NCI-H1417 treated with DMSO at 0.1 percent for 48 hours (cell line): ENCODE measurements at regions not wholly inside any gene's neighbourhood (a gene's known extent, or its start where the extent isn't known, plus 50 kb on each side); places are given as distances from the start of the nearest gene placed in this dataset.

ENCODE experiments used
- DNase-seq: peaks from one replicate; lab custom pipeline; 2025; lab: John Stamatoyannopoulos, UW

- no peak for DNase-seq
These were observed 58.3 kb downstream of the TRIML1 start for GRCh38 chr4:188197566-188197965.

GRCh38 chr4:188198982-188199792 is 59.9 kb downstream of the TRIML1 start:
- DNase-seq: no peak

GRCh38 chr4:188201851-188202250 is 62.6 kb downstream of the TRIML1 start:
- no peak for DNase-seq

- DNase-seq: no peak
These were observed 67.5 kb downstream of the TRIML1 start for GRCh38 chr4:188206783-188207182.

- DNase-seq: no peak
These were observed 75.6 kb downstream of the TRIML1 start for GRCh38 chr4:188214861-188215260.

DNA sequence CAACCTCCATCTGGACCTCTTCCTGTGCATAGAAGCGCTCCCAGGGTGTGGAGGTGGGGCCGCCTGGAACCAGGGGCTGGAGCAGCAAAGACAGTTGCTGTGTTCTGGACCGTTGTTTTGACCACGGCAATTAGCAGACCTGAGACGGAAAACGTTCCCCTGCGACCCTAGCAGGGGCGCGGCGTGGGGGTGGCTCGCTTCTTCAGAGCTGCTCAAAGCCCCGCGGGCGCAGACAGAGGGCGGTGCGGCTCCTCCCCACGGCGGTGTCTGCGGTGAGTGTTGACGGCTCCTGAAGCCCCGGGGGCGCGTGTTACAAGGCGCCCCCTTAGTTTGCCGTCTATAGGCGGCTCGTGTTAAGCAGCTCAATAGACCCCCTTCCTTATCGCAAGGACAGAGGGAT is 79.2 kb downstream of the TRIML1 start:
- DNase-seq: no peak

GRCh38 chr4:188220006-188220405 is 80.8 kb downstream of the TRIML1 start:
- no peak for DNase-seq

DNA sequence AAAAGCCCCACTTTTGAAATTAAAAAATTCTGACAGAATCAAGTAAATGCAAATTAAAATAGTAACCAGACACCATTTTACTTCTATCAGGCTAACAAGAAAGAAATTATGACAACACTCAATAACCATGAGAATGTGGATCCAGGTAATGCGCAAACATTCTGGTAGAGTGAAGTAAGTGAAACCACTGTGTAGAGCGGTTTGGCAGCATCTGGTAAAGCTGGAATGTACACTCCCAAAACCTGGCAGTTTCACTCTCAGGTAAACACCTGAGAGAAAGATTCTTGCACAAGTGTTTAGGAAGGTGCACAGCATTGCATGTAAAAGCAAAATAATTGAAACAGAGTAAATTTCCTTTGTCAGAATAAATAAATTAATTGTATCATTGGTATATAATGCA is 81.8 kb downstream of the TRIML1 start:
- no peak for DNase-seq

DNA sequence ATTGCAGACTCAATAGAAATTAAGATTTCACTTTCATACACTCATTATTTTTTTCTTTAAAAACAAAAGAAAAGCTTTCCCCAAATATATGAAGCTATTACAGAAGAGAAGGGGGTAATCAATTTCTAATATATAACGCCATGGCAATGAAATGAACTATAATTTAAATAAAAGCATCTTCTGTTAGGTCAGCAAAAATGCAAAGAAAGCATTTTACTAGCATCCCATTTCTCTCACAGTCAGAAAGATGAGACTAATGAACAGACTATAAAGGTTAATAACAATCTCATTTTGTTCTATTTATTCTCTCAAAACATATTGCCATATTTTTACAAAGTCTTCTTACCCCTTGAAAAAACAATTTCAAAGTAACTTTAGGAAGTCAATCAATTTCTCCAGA is 89.0 kb downstream of the TRIML1 start:
- no peak for DNase-seq

- no peak for DNase-seq
These were observed 93.2 kb downstream of the TRIML1 start for GRCh38 chr4:188232428-188232827.

DNA sequence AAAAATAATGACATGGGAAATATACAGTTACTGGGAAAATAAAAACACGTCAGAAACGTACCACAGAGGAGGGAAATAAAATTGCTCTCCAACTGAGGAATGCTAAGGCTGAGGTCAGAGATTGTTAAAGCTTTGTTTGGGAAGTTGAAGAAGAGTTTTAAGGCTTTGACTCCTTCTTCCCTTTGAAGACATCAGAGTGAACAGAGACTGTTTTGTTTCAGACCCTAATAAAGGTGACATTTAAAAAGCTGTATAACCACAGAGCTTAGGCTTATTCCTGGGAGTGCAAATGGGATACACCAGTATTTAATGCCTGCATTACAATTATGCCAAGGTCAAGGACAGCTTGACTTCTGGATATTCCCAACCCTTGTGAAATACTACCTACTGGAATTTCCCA is 102.8 kb downstream of the TRIML1 start:
- no peak for DNase-seq

DNA sequence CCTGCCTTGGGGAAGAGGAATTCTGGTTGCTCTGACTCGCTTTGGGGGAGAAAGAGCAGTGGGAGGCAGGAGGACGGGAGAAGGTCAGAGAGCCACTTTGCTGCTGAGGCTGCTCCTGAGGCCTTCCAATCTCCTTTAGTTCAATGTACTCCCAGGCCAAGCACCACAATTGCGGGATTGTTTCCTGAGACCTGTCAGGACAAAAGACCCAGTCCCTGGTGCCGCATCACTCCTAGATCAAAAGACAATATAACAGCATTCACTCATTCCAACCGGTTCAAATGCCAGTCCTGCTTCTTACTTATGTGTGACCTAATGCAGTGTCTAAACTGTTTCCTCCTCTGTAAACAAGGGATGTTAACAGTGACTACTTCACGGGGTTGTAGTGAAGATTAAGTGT is 106.4 kb downstream of the TRIML1 start:
- no peak for DNase-seq

DNA sequence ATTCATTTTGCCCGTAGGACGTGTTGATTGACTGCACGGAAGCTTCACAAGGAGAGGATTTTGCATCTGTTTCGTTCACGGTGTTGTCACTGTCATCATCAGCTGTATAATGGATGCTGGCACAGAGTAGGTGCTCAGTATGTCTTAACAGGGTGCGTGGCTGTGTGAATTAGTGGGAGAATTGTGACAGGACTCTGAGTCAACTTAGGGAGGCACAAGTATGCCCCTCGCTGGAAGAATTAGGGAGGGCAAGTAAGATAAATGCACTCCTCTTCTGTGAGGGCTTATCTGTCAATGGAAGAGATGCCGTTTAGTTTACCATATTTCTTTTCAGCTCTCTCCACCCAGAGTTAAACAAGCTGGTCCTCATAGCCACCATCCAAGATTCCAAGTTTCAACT is 107.2 kb downstream of the TRIML1 start:
- no peak for DNase-seq

- no peak for DNase-seq
These were observed 115.0 kb downstream of the TRIML1 start for GRCh38 chr4:188254211-188254610.

- DNase-seq: no peak
These were observed 123.2 kb downstream of the TRIML1 start for GRCh38 chr4:188262464-188262863.

GRCh38 chr4:188263321-188263720 is 124.1 kb downstream of the TRIML1 start:
- DNase-seq: no peak

DNA sequence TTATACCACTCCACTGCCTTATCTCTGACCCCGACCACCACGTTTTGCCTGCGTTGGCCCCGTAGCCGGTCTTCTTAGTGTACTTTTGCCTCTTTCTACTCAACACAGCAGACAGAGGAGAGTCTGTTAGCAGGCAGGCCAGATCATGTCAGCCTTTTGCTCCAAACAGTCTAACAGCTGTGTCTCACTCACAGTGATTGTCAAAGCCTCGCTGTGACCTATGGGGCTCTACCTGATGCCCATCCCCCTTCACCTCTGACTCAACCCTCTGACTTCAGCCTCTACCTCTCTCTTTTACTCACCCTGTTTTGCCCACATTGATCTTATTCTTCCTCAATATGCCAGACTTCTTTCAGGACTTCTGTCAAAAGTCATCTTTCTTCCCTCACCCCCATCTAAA is 127.1 kb downstream of the TRIML1 start:
- DNase-seq: no peak

GRCh38 chr4:188268131-188268908 is 129.1 kb downstream of the TRIML1 start:
- no peak for DNase-seq

DNA sequence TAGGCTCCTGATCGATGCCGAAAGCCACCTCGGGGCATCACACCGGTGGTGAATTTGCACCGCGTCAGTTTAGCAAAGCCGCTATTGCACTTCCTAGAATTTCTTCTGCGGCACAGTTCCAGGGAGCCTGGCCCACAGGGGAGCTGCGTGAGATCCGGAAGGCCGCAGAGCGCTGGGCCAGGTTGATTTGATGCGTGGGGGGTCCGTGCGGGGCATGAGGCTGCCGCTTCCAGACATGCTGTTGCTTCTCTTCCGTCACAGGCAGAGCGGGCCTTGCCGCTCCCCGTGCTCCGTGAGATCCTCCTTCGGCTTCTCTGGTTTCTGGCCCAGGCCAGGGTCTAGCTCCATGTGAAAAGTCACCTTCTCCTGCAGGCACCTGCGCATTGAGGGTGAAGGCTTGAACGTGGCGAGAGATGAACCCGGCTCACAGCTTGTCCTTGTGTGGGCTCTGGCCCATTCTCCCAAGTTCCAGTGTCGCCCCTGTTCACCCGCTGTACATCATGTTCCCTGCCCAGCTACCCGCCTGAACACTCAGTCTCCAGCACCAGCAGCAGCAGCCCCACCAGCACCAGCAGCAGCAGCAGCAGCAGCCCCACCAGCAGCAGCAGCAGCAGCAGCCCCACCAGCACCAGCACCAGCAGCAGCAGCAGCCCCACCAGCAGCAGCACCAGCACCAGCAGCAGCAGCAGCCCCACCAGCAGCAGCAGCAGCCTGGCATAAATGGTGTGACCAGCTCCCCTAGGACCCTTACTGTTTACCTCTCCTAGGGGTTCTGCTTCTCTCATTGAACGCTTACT is 131.2 kb downstream of the TRIML1 start:
- no peak for DNase-seq

- DNase-seq: no peak
These were observed 136.4 kb downstream of the TRIML1 start for GRCh38 chr4:188275686-188276085.

DNA sequence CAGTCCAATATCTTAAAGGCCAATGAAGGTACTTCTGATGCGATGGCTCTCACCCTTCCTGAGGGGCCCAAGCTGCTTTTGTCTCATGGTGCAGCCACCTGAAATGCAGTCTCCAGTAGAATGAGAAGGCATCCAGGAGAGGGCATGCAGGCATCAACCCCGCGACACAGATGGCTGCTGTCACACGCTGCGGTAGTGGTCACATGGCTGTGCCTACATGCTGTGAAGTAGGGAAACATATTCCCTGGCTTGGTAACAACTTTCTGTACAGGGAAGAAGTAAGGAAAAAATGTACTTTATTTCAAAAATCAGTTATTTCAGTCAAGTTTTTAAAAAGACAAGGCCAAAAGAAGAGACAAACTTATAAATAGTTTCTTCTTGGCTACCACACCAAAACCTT is 139.9 kb downstream of the TRIML1 start:
- DNase-seq: no peak

- DNase-seq: no peak
These were observed 143.4 kb downstream of the TRIML1 start for GRCh38 chr4:188282471-188283232.
